Chondrocyte (in vitro differentiated cells): ENCODE measurements at regions not wholly inside any gene's neighbourhood (a gene's known extent, or its start where the extent isn't known, plus 50 kb on each side); places are given as distances from the start of the nearest gene placed in this dataset.

ENCODE experiments used
- DNase-seq: peaks from one replicate; pipeline ENCODE4 v3.0.0; 2021; ENCODE audit warnings: mixed read lengths, low spot score
- H3K27ac Mint-ChIP-seq: one replicate; pipeline ENCODE4 v1.8.0; 2021; ENCODE audit warnings: mild to moderate bottlenecking, moderate library complexity, mixed read lengths; ENCODE audit not compliant: unreplicated experiment
- H3K27me3 Mint-ChIP-seq: 2 replicates; pipeline ENCODE4 v1.8.0; 2021; ENCODE audit warnings: low read depth, mixed read lengths
- H3K36me3 Mint-ChIP-seq: 2 replicates; pipeline ENCODE4 v1.8.0; 2021; ENCODE audit warnings: low read depth, mixed read lengths
- H3K4me1 Mint-ChIP-seq: 2 replicates; pipeline ENCODE4 v1.8.0; 2021; ENCODE audit warnings: low read depth, mild to moderate bottlenecking, mixed read lengths
- H3K4me3 Mint-ChIP-seq: one replicate; pipeline ENCODE4 v1.8.0; 2021; ENCODE audit warnings: mild to moderate bottlenecking, moderate library complexity, mixed read lengths; ENCODE audit not compliant: unreplicated experiment
- H3K9me3 Mint-ChIP-seq: 2 replicates; pipeline ENCODE4 v1.8.0; 2021; ENCODE audit warnings: low read depth, mixed read lengths
- TF ChIP-seq, protein P1 (sequence below): fragments of 200-600 bp; sonication (generic); IDR thresholded peaks from 2 replicates; pipeline ENCODE4 v1.5.0; 2021; ENCODE audit warnings: antibody characterized with exemption, mild to moderate bottlenecking, moderate library complexity

GRCh38 chr18:22816266-22817176 is 116.6 kb upstream of the RBBP8 start:
- H3K4me1 Mint-ChIP-seq = peaks cover 4% of the 10 kb centered on the region
- H3K27me3 Mint-ChIP-seq = peaks cover 11% of the 10 kb centered on the region
- no peak for DNase-seq
- no peak overlapping the region for H3K27ac Mint-ChIP-seq
- TF ChIP-seq, protein P1, sequence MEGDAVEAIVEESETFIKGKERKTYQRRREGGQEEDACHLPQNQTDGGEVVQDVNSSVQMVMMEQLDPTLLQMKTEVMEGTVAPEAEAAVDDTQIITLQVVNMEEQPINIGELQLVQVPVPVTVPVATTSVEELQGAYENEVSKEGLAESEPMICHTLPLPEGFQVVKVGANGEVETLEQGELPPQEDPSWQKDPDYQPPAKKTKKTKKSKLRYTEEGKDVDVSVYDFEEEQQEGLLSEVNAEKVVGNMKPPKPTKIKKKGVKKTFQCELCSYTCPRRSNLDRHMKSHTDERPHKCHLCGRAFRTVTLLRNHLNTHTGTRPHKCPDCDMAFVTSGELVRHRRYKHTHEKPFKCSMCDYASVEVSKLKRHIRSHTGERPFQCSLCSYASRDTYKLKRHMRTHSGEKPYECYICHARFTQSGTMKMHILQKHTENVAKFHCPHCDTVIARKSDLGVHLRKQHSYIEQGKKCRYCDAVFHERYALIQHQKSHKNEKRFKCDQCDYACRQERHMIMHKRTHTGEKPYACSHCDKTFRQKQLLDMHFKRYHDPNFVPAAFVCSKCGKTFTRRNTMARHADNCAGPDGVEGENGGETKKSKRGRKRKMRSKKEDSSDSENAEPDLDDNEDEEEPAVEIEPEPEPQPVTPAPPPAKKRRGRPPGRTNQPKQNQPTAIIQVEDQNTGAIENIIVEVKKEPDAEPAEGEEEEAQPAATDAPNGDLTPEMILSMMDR = no peak
- H3K4me3 Mint-ChIP-seq = no peak overlapping the region
- no peaks in the 10 kb centered on the region for H3K9me3 Mint-ChIP-seq
- no peaks in the 10 kb centered on the region for H3K36me3 Mint-ChIP-seq

DNA sequence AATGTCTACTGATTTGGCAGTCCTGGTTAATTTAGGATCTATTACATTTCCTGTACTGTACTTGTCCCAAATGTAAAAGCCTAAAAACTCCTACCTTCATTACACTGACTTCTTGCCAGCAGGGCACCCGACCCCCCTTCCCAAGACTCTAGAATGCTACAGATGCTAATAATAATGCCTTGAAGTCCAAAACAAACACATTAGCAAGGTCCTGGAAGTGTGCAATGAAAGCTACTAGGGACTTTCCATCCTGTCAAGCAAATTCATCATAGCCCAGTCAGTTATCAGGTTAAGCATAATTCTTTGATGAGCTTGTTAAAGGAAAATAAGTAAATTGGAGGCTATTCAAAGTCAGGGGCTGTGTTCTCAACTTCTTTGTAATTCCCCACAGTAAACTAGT is 115.3 kb upstream of the RBBP8 start:
- no peaks in the 10 kb centered on the region for H3K36me3 Mint-ChIP-seq

GRCh38 chr18:22822024-22822423 is 111.1 kb upstream of the RBBP8 start:
- Mint-ChIP-seq H3K27ac (no peak overlapping the region), H3K4me3 (no peak overlapping the region), H3K4me1 (peaks cover 4% of the 10 kb centered on the region), H3K36me3 (no peaks in the 10 kb centered on the region), H3K27me3 (peaks cover 2% of the 10 kb centered on the region), H3K9me3 (no peaks in the 10 kb centered on the region)
- TF ChIP-seq, protein P1 = no peak
- no peak for DNase-seq

More for the DNA sequence above, 115.3 kb upstream of the RBBP8 start:
- Mint-ChIP-seq H3K9me3 (no peaks in the 10 kb centered on the region), H3K4me3 (no peak overlapping the region), H3K27me3 (peaks cover 4% of the 10 kb centered on the region), H3K27ac (no peak overlapping the region), H3K4me1 (peaks cover 4% of the 10 kb centered on the region)
- DNase-seq = no peak
- TF ChIP-seq, protein P1 = no peak

- no peaks in the 10 kb centered on the region for H3K9me3 Mint-ChIP-seq
- TF ChIP-seq, protein P1 = no peak
- H3K27me3 Mint-ChIP-seq = peaks cover 2% of the 10 kb centered on the region
- H3K4me1 Mint-ChIP-seq = peaks cover 1% of the 10 kb centered on the region
- no peaks in the 10 kb centered on the region for H3K36me3 Mint-ChIP-seq
- H3K27ac Mint-ChIP-seq = no peak overlapping the region
- no peak for DNase-seq
- no peak overlapping the region for H3K4me3 Mint-ChIP-seq
These were observed 110.2 kb upstream of the RBBP8 start for GRCh38 chr18:22822841-22823508.

GRCh38 chr18:22826726-22827125 is 106.4 kb upstream of the RBBP8 start:
- peaks cover 6% of the 10 kb centered on the region for H3K4me1 Mint-ChIP-seq
- no peak for DNase-seq

More at GRCh38 chr18:22826726-22827125, 106.4 kb upstream of the RBBP8 start:
- no peak overlapping the region for H3K4me3 Mint-ChIP-seq
- peaks cover 1% of the 10 kb centered on the region for H3K36me3 Mint-ChIP-seq
- no peaks in the 10 kb centered on the region for H3K9me3 Mint-ChIP-seq
- peaks cover 2% of the 10 kb centered on the region for H3K27me3 Mint-ChIP-seq
- H3K27ac Mint-ChIP-seq = no peak overlapping the region
- TF ChIP-seq, protein P1 = no peak
